ENCODE measurements at regions not wholly inside any gene's neighbourhood (a gene's known extent, or its start where the extent isn't known, plus 50 kb on each side); places are given as distances from the start of the nearest gene placed in this dataset.

- TF ChIP-seq ZNF274 (IDR thresholded peaks at IDR 0.05; ENCODE audit: low read depth, low read length) (no peak), YY1 (IDR thresholded peaks at IDR 0.05; ENCODE audit: insufficient read depth, insufficient read length) (no peak), SUZ12 (IDR thresholded peaks at IDR 0.05; ENCODE audit: extremely low read depth, insufficient read depth, insufficient read length) (no peak)
- no peak for DNase-seq (ENCODE audit: low read depth, low spot score)
- no peaks in the 10 kb centered on the region for H3K4me1 ChIP-seq (ENCODE audit: insufficient read depth, insufficient read length)
Measured at GRCh38 chr2:21281791-21282514, 158.2 kb downstream of the TDRD15 start.

GRCh38 chr2:21282515-21282898 lies 158.7 kb downstream of the TDRD15 start:
- Histone ChIP-seq H3K9me3 (ENCODE audit: insufficient read depth, low read length) (no peaks in the 10 kb centered on the region), H3K27me3 (ENCODE audit: insufficient read depth, insufficient read length) (no peaks in the 10 kb centered on the region), H3K4me3 (ENCODE audit: insufficient read length, low read depth) (no peak overlapping the region), H3K9ac (ENCODE audit: insufficient read length, low read depth) (no peak overlapping the region), H3K4me1 (ENCODE audit: insufficient read depth, insufficient read length) (no peaks in the 10 kb centered on the region), H3K36me3 (ENCODE audit: insufficient read depth, insufficient read length, low read length) (no peaks in the 10 kb centered on the region)
- DNase-seq (ENCODE audit: low read depth, low spot score), result no peak
- TF ChIP-seq SUZ12 (IDR thresholded peaks at IDR 0.05; ENCODE audit: extremely low read depth, insufficient read depth, insufficient read length) (no peak), YY1 (IDR thresholded peaks at IDR 0.05; ENCODE audit: insufficient read depth, insufficient read length) (no peak), ZNF274 (IDR thresholded peaks at IDR 0.05; ENCODE audit: low read depth, low read length) (no peak)

More at GRCh38 chr2:21281791-21282514, 158.2 kb downstream of the TDRD15 start:
- Histone ChIP-seq H3K9ac (ENCODE audit: insufficient read length, low read depth) (no peak overlapping the region), H3K4me3 (ENCODE audit: insufficient read length, low read depth) (no peak overlapping the region), H3K36me3 (ENCODE audit: insufficient read depth, insufficient read length, low read length) (no peaks in the 10 kb centered on the region), H3K9me3 (ENCODE audit: insufficient read depth, low read length) (no peaks in the 10 kb centered on the region), H3K27me3 (ENCODE audit: insufficient read depth, insufficient read length) (no peaks in the 10 kb centered on the region)

GRCh38 chr2:21288299-21288698 lies 164.5 kb downstream of the TDRD15 start:
- DNase-seq (ENCODE audit: low read depth, low spot score), result no peak
- Histone ChIP-seq H3K27me3 (ENCODE audit: insufficient read depth, insufficient read length) (no peaks in the 10 kb centered on the region), H3K4me1 (ENCODE audit: insufficient read depth, insufficient read length) (peaks cover 2% of the 10 kb centered on the region), H3K36me3 (ENCODE audit: insufficient read depth, insufficient read length, low read length) (no peaks in the 10 kb centered on the region), H3K9ac (ENCODE audit: insufficient read length, low read depth) (no peak overlapping the region), H3K9me3 (ENCODE audit: insufficient read depth, low read length) (no peaks in the 10 kb centered on the region), H3K4me3 (ENCODE audit: insufficient read length, low read depth) (no peak overlapping the region)
- TF ChIP-seq YY1 (IDR thresholded peaks at IDR 0.05; ENCODE audit: insufficient read depth, insufficient read length) (no peak), SUZ12 (IDR thresholded peaks at IDR 0.05; ENCODE audit: extremely low read depth, insufficient read depth, insufficient read length) (no peak)

GRCh38 chr2:21288739-21289520 lies 165.2 kb downstream of the TDRD15 start:
- H3K4me1 ChIP-seq (ENCODE audit: insufficient read depth, insufficient read length), result peaks cover 2% of the 10 kb centered on the region
- H3K9me3 ChIP-seq (ENCODE audit: insufficient read depth, low read length), result no peaks in the 10 kb centered on the region
- H3K27me3 ChIP-seq (ENCODE audit: insufficient read depth, insufficient read length), result no peaks in the 10 kb centered on the region
- no peak overlapping the region for H3K9ac ChIP-seq (ENCODE audit: insufficient read length, low read depth)
- no peak for DNase-seq (ENCODE audit: low read depth, low spot score)
- H3K36me3 ChIP-seq (ENCODE audit: insufficient read depth, insufficient read length, low read length), result no peaks in the 10 kb centered on the region
- TF ChIP-seq SUZ12 (IDR thresholded peaks at IDR 0.05; ENCODE audit: extremely low read depth, insufficient read depth, insufficient read length), result no peak
- no peak for TF ChIP-seq ZNF274 (IDR thresholded peaks at IDR 0.05; ENCODE audit: low read depth, low read length)
- no peak for TF ChIP-seq YY1 (IDR thresholded peaks at IDR 0.05; ENCODE audit: insufficient read depth, insufficient read length)
- no peak overlapping the region for H3K4me3 ChIP-seq (ENCODE audit: insufficient read length, low read depth)

- Histone ChIP-seq H3K9me3 (ENCODE audit: insufficient read depth, low read length) (no peaks in the 10 kb centered on the region), H3K4me1 (ENCODE audit: insufficient read depth, insufficient read length) (peaks cover 2% of the 10 kb centered on the region), H3K27me3 (ENCODE audit: insufficient read depth, insufficient read length) (no peaks in the 10 kb centered on the region), H3K4me3 (ENCODE audit: insufficient read length, low read depth) (no peak overlapping the region), H3K36me3 (ENCODE audit: insufficient read depth, insufficient read length, low read length) (no peaks in the 10 kb centered on the region), H3K9ac (ENCODE audit: insufficient read length, low read depth) (no peak overlapping the region)
- TF ChIP-seq YY1 (IDR thresholded peaks at IDR 0.05; ENCODE audit: insufficient read depth, insufficient read length), result no peak
- no peak for TF ChIP-seq SUZ12 (IDR thresholded peaks at IDR 0.05; ENCODE audit: extremely low read depth, insufficient read depth, insufficient read length)
- no peak for TF ChIP-seq ZNF274 (IDR thresholded peaks at IDR 0.05; ENCODE audit: low read depth, low read length)
- no peak for DNase-seq (ENCODE audit: low read depth, low spot score)
Measured at GRCh38 chr2:21289551-21289950, 165.8 kb downstream of the TDRD15 start.

GRCh38 chr2:21289989-21290388 lies 166.2 kb downstream of the TDRD15 start:
- H3K36me3 ChIP-seq (ENCODE audit: insufficient read depth, insufficient read length, low read length), result no peaks in the 10 kb centered on the region
- no peaks in the 10 kb centered on the region for H3K27me3 ChIP-seq (ENCODE audit: insufficient read depth, insufficient read length)
- TF ChIP-seq ZNF274 (IDR thresholded peaks at IDR 0.05; ENCODE audit: low read depth, low read length) (no peak), YY1 (IDR thresholded peaks at IDR 0.05; ENCODE audit: insufficient read depth, insufficient read length) (no peak), SUZ12 (IDR thresholded peaks at IDR 0.05; ENCODE audit: extremely low read depth, insufficient read depth, insufficient read length) (no peak)
- H3K9ac ChIP-seq (ENCODE audit: insufficient read length, low read depth), result no peak overlapping the region
- H3K4me1 ChIP-seq (ENCODE audit: insufficient read depth, insufficient read length), result peaks cover 2% of the 10 kb centered on the region
- no peak for DNase-seq (ENCODE audit: low read depth, low spot score)
- no peaks in the 10 kb centered on the region for H3K9me3 ChIP-seq (ENCODE audit: insufficient read depth, low read length)
- H3K4me3 ChIP-seq (ENCODE audit: insufficient read length, low read depth), result no peak overlapping the region

GRCh38 chr2:21291426-21291825 lies 167.7 kb downstream of the TDRD15 start:
- H3K27me3 ChIP-seq (ENCODE audit: insufficient read depth, insufficient read length), result no peaks in the 10 kb centered on the region
- H3K9ac ChIP-seq (ENCODE audit: insufficient read length, low read depth), result no peak overlapping the region
- H3K4me1 ChIP-seq (ENCODE audit: insufficient read depth, insufficient read length), result peaks cover 2% of the 10 kb centered on the region
- no peak for TF ChIP-seq YY1 (IDR thresholded peaks at IDR 0.05; ENCODE audit: insufficient read depth, insufficient read length)
- no peaks in the 10 kb centered on the region for H3K9me3 ChIP-seq (ENCODE audit: insufficient read depth, low read length)
- DNase-seq (ENCODE audit: low read depth, low spot score), result no peak
- no peaks in the 10 kb centered on the region for H3K36me3 ChIP-seq (ENCODE audit: insufficient read depth, insufficient read length, low read length)
- H3K4me3 ChIP-seq (ENCODE audit: insufficient read length, low read depth), result no peak overlapping the region
